HG03439 (cell line): ENCODE measurements at regions not wholly inside any gene's neighbourhood (a gene's known extent, or its start where the extent isn't known, plus 50 kb on each side); places are given as distances from the start of the nearest gene placed in this dataset.

ENCODE experiments used
- ATAC-seq: cut with Tn5 transposase; IDR thresholded peaks from one replicate; pipeline ENCODE4 v1.9.1; 2021; ENCODE audit warnings: mild to moderate bottlenecking, moderate library complexity; ENCODE audit not compliant: unreplicated experiment

DNA sequence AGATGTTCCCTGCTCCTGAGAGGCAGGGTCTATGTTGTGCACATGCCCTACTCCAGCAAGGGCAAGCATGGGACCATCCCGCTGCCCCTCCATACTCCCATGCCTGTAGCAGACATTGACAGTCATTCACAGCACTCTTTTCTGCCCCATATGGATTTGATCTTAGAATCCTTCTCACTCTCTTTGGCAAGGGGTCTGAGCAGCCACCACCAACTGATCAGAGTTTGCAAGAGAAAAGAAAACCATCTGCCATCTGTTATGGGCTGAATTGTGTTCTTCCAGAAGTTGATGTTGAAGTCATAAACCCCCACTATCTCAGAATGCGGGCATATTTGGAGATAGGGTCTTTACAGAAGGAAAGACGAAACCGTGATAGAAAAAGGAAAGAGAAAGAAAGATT, 315.1 kb upstream of the CLINT1 start:
- ATAC-seq: no peak

DNA sequence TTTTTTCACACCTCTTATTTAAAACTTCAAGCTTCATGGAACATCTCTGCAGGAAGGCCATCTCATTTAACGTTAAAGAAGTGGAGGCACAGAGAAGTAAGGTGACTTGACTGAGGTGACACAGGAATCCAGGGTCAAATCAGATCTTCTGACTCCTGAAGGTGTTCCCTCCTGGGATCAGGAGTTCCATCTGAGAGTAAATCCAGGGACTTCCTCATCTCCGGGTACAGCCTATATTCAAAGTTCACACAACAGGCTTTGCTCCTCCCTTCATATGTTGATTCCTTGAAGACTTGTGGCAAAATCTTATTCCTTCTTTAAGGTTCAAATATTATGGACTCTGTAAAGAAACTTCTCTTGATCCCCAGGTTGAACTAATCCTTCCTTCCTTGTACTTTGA, 313.1 kb upstream of the CLINT1 start:
- no peak for ATAC-seq

DNA sequence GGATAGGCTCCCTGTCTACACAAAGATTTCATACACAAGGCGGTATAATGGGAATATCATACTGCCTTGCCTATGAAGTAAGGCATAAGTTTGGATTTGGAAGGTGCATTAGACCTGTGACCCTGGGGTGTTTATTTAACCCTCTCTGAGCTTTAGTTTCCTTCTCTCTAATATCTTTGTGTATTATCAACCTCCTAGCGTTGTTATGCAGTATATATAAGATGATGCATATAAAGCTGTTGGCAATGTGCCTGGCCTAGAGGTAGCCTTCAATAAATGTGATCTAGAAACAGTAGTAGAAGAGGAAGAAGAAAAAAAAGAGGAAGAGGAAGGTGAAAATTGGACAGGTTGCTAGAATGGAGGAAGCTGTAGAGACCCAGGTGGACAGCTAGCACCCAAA, 311.6 kb upstream of the CLINT1 start:
- no peak for ATAC-seq

DNA sequence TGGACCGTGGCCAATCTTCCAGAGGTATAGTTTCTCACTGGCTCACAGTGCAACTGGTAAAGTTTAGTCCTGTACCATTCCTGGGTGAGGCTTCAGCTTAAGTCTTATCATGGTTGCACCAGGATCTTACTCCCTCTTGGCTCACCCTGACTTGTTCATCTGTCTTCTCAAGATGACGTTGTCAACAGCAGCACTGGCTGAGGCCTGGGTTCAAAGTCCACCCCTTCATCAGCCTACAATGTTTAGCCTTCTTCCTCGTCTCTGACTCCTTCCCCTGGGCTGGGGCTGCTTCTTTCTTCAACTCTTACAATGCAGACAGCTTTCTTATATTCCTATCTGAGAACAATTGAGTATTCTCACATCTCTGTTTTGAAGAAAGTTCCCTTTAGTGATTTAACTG, 311.1 kb upstream of the CLINT1 start:
- no peak for ATAC-seq

DNA sequence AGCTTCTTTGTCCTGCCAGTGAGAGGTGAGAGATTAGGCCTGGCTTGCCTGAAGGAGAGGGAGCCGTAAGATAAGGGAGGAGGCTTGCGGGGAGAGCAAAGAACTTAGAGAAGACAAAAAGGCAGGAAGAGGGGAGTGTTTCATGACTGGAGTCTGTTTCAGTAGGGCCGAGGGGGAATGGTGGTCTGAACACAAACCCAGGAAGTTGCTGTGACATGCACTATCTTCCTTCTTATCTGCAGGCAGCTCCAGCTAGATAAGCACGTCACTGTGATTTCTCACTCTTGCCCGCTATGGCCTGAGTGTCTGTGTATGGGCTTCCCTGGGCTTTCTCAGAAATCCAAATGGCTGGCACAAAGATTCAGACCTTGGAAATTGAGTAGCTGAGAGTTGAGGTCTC, 307.5 kb upstream of the CLINT1 start:
- no peak for ATAC-seq

DNA sequence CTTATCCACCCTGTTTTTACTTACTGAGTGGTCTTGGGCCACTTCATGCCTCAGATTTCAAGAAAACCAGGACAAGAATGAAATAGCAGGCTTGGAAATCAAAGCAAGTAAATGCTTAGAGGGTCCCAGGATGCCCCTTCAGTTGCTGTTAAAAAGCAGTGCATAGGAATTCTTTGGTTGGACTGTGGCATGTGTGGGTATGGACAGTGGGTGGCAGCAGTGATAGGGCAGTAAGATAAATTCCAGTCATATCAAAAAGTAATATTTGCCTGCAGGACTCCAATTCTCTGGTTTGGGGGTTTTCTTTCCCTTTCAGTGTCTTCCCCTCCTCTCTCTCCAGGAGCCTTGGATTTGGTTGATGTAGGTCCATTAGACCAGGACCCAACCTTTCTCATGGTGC, 306.7 kb upstream of the CLINT1 start:
- ATAC-seq: no peak

DNA sequence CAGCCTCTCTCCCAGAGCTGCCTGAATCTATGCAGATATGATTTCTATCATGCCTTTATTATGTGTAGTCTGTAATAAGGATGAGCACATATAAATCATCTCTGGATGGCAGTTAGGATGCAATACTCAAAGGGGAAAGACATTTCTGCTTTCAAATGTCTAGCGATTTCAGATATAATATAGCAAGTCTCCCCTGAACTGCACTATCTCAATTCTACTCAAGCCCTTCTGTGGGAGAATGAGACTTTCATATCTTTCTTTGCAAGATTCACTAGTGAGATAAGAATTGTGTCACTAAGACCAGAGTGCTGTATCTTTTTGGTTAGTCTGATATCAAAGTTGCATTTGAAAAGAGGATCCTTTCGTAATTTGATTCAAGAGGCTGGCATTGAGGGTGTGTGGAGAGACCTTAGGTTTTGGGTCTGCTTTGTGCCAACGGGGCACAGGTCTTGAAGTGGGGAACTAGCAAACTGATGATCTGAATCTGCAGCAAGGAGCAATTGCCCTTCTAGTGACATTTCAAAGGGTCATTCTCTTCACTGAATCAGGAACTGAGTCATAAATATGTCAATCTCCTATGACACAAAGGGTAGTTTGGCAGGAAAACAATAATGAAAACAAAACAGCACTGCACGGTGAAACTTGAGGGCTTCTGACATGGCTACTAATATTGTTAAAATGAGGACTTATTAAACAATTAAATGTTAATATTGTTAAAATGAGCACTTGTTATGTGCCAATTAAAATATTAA, 305.5 kb upstream of the CLINT1 start:
- ATAC-seq: no peak

DNA sequence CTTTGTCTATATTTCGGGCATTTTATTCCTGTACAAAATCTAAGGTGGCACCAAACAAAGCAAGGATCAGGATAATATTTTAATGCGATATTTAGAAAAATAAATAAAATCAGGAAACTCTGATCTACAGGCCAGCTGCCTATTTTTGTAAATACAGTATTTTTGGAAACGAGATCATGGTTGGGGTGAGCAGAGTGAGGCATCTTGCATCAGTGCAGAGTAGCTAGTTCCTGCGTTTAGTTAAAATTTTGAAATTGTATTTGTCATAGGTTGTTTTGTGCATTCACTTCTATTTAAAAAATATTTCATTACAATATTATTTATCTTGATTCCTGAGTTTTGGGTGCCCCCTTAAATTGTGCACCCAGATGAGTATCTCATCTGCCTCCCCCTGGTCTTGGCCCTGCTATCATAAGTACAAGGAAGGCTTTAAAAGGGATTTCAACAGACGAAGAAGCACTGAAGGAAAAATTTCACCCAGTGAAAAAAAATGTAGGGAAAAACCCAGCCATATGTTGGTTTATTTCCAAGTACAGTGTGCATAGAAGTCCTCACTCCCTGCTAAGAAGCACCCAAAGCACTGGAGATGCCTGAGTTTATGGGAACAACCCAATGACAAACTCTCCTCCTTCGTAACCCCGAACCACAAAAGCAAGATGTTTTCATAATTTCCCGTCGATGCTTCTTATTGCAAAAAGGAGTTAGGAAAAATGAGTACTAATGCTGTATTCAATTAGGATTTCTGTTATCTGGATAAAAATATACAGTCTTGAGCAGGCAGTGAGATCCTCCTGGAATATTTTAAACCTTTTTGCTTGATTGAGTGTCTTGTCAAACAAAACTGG, 304.7 kb upstream of the CLINT1 start:
- ATAC-seq: no peak

DNA sequence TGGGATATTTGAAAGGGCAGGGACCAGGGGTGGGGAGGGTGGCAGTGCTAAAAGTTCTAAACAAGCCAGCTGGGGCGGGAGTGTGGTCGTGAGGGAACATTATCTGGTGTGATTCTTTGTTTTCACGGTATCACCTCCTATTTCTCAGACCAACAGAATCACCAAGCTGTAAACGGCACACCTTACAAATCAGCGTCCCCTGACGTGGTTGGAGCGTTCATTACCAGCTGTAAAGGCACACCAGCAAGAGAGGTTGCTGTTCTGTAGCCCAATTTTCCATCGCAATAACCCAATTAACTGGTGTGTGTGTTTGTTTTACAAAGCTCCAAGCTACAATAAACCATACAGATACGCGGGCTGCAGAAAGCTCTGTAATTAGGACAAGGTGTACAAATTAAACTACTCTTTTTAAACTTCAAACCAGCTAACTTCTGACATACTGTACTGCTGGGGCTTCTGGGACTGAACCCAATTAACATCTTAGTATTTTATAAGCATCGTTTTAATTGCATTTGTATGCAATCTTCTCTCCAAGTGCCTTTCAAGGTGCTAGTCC, 303.6 kb upstream of the CLINT1 start:
- ATAC-seq: no peak

DNA sequence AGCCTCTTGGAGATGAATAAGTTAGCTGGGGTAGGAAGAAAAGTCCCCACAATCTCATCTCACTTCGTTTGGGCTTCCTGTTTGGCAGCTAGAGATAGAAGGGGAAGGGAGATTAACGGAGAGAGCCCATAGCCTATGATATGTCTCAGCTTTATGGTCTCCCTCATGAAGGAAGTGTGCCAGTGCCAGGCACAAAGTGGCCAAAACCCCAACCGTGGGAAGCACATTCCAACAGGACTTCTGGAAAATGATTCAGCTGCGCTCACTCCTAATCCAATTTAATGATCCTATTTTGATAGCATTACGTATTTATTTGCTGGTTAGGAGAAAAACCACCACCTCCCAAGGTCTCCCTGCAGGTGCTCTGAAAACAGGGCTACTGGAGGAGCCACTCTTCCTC, 303.1 kb upstream of the CLINT1 start:
- ATAC-seq: no peak

DNA sequence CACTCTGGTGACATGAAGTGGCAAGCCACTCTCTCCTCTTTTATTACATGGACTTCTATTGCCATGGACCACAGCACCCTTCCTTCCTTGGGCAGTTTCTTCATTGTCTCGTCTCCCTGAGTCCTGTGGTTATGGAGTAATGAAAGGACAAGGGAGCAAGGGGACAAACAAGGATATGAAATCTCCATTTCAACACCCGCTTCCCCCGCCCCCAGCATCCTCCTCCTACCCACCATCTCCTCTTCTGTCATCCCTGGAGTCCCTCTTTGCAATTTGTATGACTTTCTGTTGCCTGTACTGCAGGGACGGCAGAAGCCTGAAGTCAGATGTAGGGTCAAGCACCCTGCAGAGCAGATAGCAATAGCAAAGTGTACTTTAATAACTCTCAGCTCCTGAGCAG, 300.7 kb upstream of the CLINT1 start:
- ATAC-seq: no peak

DNA sequence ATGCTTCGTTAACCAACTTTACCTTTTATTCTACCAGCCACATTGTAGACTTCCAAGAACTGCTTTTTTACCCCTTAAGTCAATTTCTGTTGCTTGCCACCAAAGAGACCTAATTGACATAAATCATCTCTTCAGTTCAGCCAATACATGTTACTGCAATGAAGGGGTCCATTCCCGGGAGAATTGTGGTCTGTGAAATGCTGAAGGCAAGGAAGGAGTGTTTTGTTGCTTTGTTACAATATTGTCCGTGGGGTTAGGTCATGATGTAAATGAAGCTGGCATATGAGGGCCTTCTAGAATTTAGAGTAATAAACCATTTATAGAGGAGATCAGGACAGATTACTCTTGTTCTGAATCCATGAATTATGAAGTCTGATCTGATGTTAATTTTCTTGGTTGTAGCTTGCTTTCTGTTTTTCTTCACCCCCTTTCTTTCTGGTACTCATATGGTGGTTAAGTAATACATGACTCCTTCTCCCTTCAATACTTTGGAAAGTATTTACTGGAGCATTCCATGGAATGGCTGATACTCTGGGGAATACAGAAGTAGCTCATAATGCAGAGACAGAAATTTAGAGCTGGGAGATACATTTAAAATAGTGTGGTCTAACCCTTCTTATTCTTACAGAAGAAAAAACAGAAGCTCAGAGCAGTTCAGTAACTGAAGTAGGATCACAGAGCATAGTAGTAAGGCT, 297.0 kb upstream of the CLINT1 start:
- no peak for ATAC-seq

DNA sequence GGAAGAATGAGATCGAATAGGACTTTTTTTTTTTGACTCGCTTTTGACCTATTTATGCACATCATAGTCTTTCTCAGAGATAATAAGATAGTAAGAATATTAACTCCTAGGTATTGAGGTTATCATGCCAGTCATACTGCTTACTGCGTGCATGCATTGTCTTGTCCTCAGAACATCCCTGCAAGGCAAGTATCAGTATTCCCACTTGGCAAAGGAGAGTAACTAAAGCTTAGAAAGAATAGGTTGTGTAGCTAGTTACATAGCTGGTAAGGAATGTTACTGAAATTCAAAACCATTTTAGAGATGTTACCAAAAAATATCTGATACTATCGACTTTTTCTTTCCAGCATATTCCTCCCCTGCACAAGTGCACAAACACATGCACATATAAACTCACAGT, 296.1 kb upstream of the CLINT1 start:
- no peak for ATAC-seq

DNA sequence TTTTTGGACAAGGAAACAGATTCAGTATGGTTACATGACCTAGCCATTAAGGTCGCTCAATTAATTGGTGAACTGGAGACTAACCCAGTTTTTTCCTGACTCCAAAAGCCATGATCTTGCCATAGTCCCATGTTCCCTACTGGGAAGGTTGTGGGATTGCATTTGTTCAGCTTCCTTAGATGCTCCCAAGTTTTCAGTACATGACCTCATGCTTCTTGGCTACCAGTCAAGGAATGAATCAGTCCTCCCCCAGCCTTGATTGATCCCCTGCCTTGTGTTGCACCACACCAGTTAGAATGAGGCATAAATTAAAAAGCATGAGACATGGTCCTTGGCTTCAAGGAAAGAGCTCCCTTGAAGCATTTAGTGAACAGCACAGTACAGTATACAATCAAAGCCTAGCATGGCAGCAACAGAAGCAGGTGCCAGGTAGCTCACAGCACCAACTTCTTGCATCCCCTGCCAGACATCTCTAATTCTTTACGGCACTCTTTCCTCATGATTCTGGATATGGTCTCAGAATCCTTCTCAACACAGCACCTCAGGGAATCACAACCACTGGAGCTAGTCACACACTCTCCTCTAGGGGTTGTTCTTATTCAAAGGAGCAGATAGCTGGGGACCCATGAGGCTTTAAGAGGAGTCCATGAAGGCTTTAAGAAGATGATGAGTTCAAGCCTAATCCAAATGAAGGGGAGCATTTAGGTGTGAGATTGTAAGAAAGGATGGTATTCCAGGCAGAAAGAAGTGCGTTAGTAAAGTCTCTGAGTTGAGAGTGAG, 295.5 kb upstream of the CLINT1 start:
- no peak for ATAC-seq

DNA sequence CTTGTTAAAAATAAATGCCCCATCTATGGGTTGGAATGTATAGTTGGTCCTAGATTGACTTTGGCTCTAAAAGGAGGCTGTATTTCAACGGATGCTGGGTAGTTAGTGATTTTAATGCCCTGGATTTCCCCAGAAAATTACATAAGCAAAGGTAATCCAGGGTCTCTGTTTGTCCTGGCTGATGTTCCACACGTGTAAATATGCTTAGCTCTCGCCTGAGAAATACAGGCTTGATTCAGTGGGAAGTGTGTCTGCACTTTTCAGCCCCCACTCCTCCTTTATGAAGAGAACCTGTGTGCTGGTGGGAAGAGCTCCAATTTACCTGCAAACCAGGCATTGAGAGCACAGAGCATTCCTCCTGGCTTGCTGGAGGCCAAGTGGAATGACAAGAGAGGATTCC, 294.6 kb upstream of the CLINT1 start:
- no peak for ATAC-seq

DNA sequence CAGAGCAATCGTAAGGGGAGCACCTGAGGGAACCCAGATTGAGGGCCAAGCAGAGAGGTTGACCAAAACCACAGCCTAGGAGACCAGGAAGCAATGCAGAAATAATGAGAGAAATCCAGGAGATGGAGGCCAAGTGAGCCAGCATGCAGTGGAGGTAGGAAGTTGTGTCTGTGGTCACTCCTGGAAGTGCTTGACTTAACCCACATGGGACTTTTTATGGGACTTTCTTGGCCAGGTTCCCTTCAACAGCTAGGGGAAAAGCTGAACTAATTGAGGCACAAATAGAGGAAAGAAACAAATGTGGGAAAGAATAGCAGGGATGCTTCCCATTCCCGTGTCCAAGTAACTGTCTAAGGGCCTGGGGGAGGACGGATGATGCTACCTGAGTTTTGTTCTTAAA, 293.2 kb upstream of the CLINT1 start:
- ATAC-seq: no peak

DNA sequence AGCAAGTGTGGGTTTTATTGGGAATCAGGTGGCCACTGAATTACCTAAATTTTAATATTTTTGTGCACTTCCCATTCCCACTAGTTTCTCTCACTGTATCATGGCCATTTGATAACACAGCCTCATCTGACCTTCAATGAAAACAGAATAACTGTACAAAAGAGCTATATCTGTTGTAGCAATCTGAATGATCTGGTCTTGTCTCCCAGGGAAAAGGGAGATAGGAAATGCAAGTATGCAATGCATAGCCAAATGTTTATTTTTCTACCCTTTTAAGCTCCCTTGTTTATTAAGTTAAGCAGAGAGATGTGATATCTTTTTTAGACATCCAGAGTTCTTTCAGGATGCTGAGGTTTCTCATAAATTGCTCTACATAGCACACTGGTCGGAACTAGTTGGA, 288.3 kb upstream of the CLINT1 start:
- no peak for ATAC-seq

DNA sequence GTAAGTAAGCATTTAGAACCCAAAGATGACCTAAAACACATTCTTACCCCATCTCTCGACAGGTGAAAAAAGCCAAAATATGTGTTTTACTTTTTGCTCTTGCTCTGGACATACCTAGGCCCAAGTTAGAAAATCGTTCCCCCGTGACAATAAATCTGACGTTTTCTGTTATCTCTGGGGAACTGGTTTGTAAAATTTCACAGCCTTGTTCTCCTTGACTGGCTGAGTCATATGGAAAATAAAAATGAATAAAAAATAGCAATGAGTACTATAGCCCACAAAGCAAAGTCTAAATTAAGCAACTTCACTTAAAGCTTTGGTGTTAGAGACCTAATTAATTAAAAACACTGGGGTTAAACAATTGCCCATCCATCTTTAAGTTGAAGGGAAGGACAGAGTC, 286.9 kb upstream of the CLINT1 start:
- ATAC-seq: no peak

DNA sequence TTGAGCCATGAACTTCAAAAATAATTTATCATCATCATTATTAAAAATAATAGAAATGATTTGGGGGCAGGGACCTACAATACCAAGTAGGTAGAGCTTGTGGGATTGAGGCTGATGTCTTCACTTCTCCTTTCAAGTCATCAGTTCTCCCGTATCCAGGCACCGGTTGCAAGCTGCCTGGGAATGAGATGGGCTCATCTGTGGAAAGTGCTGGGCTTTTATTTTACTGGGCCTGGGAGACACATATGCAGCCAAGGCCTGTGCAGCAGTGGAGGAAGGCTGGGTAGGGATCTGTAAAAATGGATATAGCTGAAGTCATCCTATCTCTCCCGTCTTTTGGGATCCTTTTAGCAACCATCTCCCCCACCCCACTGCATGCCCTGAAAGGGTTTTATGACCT, 284.1 kb upstream of the CLINT1 start:
- ATAC-seq: no peak

DNA sequence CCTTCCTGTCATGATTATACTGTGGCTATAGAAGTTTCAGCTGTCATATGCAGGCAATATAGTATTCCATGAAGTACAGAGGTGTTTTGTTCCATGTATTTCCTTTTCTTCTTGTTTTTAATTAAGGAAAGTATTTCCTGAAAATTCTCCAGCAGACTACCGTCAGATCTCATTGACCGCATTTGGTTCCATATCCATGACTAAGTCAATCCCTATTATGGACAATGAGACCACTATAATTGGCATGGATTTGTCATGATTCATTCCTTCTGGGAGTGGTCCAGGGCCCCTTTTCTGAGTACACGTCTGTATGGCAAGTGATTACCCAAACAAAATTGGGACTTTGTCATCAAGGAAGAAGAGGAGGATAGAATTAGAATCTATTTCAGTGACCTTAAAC, 283.2 kb upstream of the CLINT1 start:
- ATAC-seq: no peak
